ENCODE measurements at regions not wholly inside any gene's neighbourhood (a gene's known extent, or its start where the extent isn't known, plus 50 kb on each side); places are given as distances from the start of the nearest gene placed in this dataset.

- Mint-ChIP-seq H3K36me3 (ENCODE audit: low read depth) (no peaks in the 10 kb centered on the region), H3K9me3 (peaks cover 8% of the 10 kb centered on the region), H3K4me3 (no peak overlapping the region), H3K27me3 (no peaks in the 10 kb centered on the region), H3K4me1 (ENCODE audit: low read depth) (no peaks in the 10 kb centered on the region), H3K27ac (no peak overlapping the region)
- intact Hi-C loops (cut with micrococcal nuclease) = no loop called here
- DNase-seq (no peak), ATAC-seq (no peak)
- TF ChIP-seq CTCF (IDR thresholded peaks at IDR 0.05) = no peak
- ChIA-PET CTCF (no interaction called here), POLR2A (no interaction called here)
These were observed 1196.4 kb downstream of the PCDH17 start for GRCh38 chr13:58827904-58828303.

- H3K9me3 Mint-ChIP-seq = peaks cover 5% of the 10 kb centered on the region
- H3K4me1 Mint-ChIP-seq (ENCODE audit: low read depth) = no peaks in the 10 kb centered on the region
- no peaks in the 10 kb centered on the region for H3K27me3 Mint-ChIP-seq
- ATAC-seq (no peak), DNase-seq (no peak)
- ChIA-PET POLR2A (interaction anchor here (0.7 kb wide), 1 partner anchor 75 kb away, joined by 3 read pairs; no protein-coding TSS in a partner anchor), CTCF (no interaction called here)
- no peak overlapping the region for H3K4me3 Mint-ChIP-seq
- H3K27ac Mint-ChIP-seq = no peak overlapping the region
- TF ChIP-seq CTCF (IDR thresholded peaks at IDR 0.05) = no peak
- H3K36me3 Mint-ChIP-seq (ENCODE audit: low read depth) = no peaks in the 10 kb centered on the region
- intact Hi-C loops (cut with micrococcal nuclease) = no loop called here
These were observed 1199.3 kb downstream of the PCDH17 start for GRCh38 chr13:58830841-58831240.

- H3K27ac Mint-ChIP-seq = no peak overlapping the region
- no peaks in the 10 kb centered on the region for H3K36me3 Mint-ChIP-seq (ENCODE audit: low read depth)
- ATAC-seq (no peak), DNase-seq (no peak)
- no peaks in the 10 kb centered on the region for H3K4me1 Mint-ChIP-seq (ENCODE audit: low read depth)
- no peaks in the 10 kb centered on the region for H3K27me3 Mint-ChIP-seq
- intact Hi-C loops (cut with micrococcal nuclease) = no loop called here
- CTCF ChIA-PET = no interaction called here
- H3K4me3 Mint-ChIP-seq = no peak overlapping the region
- POLR2A ChIA-PET = no interaction called here
- H3K9me3 Mint-ChIP-seq = peaks cover 4% of the 10 kb centered on the region
- TF ChIP-seq CTCF (IDR thresholded peaks at IDR 0.05) = no peak
These were observed 1207.1 kb downstream of the PCDH17 start for GRCh38 chr13:58838615-58839014.

- ChIA-PET CTCF (no interaction called here), POLR2A (no interaction called here)
- H3K4me1 Mint-ChIP-seq (ENCODE audit: low read depth) = no peaks in the 10 kb centered on the region
- DNase-seq = no peak
- no peak overlapping the region for H3K27ac Mint-ChIP-seq
- intact Hi-C loops (cut with micrococcal nuclease) = no loop called here
- H3K36me3 Mint-ChIP-seq (ENCODE audit: low read depth) = no peaks in the 10 kb centered on the region
- peaks cover 15% of the 10 kb centered on the region for H3K9me3 Mint-ChIP-seq
- no peak overlapping the region for H3K4me3 Mint-ChIP-seq
- H3K27me3 Mint-ChIP-seq = no peaks in the 10 kb centered on the region
- no peak for TF ChIP-seq CTCF (IDR thresholded peaks at IDR 0.05)
- ATAC-seq = no peak
These were observed 1211.5 kb downstream of the PCDH17 start for GRCh38 chr13:58843071-58843470.

DNA sequence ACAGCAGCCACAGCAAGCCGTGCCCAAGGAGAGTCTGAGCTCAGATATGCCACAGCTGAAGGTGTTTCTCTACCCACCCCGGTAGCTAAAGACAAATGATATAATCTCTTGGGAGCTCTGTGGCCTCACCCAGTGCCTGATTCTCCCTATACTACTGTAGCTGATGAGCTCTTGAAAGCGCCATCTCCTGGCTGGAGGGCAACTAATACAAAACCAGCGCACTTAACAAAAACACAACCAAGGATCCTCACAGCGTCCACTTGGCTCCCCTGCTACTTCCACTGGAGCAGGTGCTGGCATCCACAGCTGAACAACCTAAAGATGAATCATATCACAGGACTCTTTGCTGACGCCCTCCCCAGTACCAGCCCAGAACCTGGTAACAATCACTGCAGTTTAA, 1212.0 kb downstream of the PCDH17 start:
- DNase-seq (no peak), ATAC-seq (no peak)
- ChIA-PET POLR2A (no interaction called here), CTCF (no interaction called here)
- no peaks in the 10 kb centered on the region for H3K4me1 Mint-ChIP-seq (ENCODE audit: low read depth)
- no peaks in the 10 kb centered on the region for H3K27me3 Mint-ChIP-seq
- no peak overlapping the region for H3K4me3 Mint-ChIP-seq
- TF ChIP-seq CTCF (IDR thresholded peaks at IDR 0.05) = no peak
- H3K27ac Mint-ChIP-seq = no peak overlapping the region
- intact Hi-C loops (cut with micrococcal nuclease) = no loop called here
- H3K36me3 Mint-ChIP-seq (ENCODE audit: low read depth) = no peaks in the 10 kb centered on the region
- peaks cover 15% of the 10 kb centered on the region for H3K9me3 Mint-ChIP-seq

All from activated CD8-positive, alpha-beta T cell treated with anti-CD3 and anti-CD28 coated beads for 36 hours (primary cell).